GM19324 (cell line): ENCODE measurements at regions not wholly inside any gene's neighbourhood (a gene's known extent, or its start where the extent isn't known, plus 50 kb on each side); places are given as distances from the start of the nearest gene placed in this dataset.

Experiments used
- ATAC-seq: cut with Tn5 transposase; IDR thresholded peaks from one replicate; pipeline ENCODE4 v1.9.1; 2021; ENCODE audit warnings: mild to moderate bottlenecking, moderate library complexity; ENCODE audit not compliant: unreplicated experiment, low FRiP score

GRCh38 chr6:95325916-95326315 is 251.4 kb upstream of the MANEA start:
- no peak for ATAC-seq

- no peak for ATAC-seq
These were observed 249.1 kb upstream of the MANEA start for GRCh38 chr6:95328231-95328630.

GRCh38 chr6:95352064-95352795 is 225.1 kb upstream of the MANEA start:
- no peak for ATAC-seq

- ATAC-seq, result no peak
These were observed 222.8 kb upstream of the MANEA start for GRCh38 chr6:95354551-95354950.

DNA sequence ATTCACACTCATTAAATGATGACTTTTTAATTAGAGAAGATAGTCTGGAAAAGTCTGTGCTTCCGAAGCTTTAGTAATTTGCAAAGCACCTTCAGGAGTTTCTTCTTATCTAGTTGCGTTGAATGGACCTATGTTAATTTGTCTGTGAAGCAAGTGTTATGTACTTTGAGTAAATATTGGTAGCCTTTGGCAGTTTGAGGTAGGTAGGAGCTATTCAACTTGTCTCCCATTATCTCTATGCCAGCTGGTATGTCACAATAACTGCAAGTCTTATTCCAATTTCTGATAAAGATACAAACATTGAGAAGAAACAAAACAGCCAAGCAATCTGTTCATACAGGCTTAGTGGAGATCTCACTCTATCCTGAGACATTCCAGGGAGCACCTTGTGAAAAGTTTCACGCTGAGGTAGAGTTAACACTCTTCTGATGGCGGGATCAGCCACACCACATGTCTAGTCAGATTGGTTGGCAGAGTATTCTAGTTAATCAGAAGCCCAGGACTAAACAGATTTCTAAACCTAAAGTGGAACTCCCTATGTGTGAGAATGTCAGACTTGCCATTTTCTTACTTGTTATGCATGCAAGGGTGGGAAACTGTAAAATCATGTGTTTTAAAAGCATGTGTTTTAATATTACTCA is 219.8 kb upstream of the MANEA start:
- ATAC-seq, result no peak

DNA sequence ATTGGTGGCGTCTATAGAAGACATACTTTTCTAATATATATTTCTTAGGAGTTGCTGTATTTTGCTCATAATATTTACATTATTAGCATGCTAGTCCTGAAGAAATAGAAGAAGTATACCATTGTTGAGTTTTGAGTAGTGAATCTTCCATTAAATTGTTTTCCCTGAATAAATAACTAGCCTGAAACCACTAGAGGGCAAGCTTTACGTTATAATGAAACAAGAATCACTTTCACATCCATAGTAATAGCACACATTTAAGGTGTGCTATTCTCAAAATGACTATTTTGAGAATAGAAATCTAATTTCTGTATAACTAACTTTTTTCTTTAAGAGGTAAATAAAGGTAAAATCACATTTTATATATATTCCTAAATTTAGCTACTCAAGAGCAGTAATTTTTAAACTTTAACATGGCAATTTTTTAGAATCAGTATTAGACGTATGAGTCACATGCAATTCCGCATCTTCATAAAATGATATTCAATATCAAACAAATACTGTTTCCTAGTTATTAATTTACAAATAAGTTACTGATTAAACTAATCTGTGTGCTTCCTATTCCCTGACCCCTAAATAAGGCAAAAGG is 213.2 kb upstream of the MANEA start:
- ATAC-seq, result no peak

GRCh38 chr6:95365454-95365853 is 211.9 kb upstream of the MANEA start:
- no peak for ATAC-seq

GRCh38 chr6:95366414-95366813 is 210.9 kb upstream of the MANEA start:
- no peak for ATAC-seq

DNA sequence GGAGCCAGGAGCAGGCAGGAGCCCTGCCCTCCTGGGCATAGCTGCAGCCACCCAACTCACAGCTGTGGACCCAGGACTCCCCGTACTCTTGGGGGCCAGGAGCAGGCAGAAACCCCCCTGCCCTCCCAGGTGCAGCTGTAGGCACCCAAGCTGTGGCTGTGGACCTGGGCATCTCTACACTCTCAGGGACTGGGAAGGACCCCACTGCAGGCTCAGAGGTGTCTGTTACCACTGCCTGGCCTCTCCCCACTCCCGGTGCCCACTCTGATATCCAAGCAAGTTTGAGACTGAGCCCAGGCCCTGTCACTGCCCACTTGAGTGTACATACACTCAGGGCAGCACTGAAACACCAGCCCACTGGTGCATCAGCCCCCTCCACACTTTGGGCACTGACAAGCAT is 193.5 kb upstream of the MANEA start:
- ATAC-seq, result no peak

- ATAC-seq, result no peak
These were observed 192.3 kb upstream of the MANEA start for GRCh38 chr6:95384988-95385387.

DNA sequence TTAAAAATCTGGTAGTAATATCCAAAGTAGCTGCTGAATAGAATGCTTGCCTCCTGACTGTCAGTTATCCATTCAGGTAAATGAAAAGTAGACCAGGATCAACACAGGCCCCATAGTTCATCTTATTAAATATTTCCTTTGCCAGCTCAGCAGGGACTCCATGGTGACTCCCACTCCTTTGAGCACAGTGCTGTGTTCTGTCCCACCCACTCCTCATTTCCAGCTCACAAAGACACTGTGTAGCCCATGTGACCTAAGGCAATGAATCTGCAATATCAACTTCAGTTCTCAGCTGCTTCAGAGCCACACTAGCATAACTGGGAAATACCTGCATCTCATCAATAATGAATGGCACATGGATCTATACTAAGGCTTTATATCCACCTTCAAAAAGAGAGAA is 189.5 kb upstream of the MANEA start:
- ATAC-seq, result no peak

DNA sequence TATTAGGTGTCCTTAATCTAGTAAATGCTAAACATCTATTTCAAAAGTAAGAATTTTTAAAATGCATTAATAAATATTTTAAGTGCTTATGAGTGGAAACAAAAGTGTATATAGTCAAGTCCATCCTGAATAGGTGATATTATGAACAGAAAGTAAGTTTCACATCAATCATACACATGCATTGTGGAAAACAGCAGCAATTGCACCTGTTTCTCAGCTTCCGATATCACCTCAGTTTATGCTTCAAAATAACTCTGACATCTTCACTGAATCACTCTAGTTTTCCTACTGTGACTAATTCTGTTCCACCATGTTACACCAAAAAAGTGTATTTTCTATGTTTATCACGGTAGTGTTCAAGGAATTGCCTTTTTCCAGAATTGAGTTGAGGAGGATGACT is 172.6 kb upstream of the MANEA start:
- ATAC-seq, result no peak

- no peak for ATAC-seq
These were observed 169.2 kb upstream of the MANEA start for GRCh38 chr6:95408111-95408510.

DNA sequence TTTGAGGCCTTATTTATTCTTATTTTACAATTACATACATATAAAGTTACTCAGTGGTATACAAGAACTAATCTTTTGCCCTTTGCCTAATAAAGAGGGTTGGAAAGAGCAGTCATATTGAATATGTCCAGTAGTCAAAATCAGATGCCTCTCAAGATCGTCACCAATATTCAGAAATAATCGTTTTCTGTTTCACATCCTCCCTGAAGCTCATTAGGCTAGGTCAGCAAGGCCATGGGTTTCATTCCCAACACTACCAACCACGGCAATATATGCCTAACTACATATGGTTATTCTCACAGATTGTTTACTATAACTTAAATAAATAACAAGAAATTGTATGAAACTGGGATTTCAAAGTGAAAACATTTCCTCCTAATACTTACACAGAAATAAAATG is 167.2 kb upstream of the MANEA start:
- no peak for ATAC-seq

- no peak for ATAC-seq
These were observed 163.5 kb upstream of the MANEA start for GRCh38 chr6:95413789-95414188.

- ATAC-seq, result no peak
These were observed 159.5 kb upstream of the MANEA start for GRCh38 chr6:95417856-95418255.

- no peak for ATAC-seq
These were observed 156.5 kb upstream of the MANEA start for GRCh38 chr6:95420792-95421191.

GRCh38 chr6:95423331-95423730 is 154.0 kb upstream of the MANEA start:
- no peak for ATAC-seq

- ATAC-seq, result no peak
These were observed 145.6 kb upstream of the MANEA start for GRCh38 chr6:95431637-95432228.

DNA sequence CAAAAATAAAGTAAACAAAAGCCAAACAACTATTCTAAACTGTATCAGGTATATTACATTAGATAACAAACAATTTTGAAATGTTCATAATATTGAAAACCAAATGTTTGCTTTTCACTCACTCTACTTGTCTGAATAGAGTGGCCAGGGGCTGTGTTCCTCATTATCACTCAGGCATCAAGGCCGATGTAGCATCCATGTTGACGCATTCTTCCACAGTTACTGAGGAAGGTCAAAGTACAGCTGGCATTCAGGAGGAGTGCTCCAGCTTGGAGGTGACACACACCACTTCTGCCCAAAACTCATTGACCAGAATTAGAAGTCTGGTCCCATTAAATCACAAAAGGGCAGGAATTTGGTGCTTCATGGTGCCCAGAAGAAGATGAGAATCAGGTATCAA is 137.6 kb upstream of the MANEA start:
- ATAC-seq, result no peak

DNA sequence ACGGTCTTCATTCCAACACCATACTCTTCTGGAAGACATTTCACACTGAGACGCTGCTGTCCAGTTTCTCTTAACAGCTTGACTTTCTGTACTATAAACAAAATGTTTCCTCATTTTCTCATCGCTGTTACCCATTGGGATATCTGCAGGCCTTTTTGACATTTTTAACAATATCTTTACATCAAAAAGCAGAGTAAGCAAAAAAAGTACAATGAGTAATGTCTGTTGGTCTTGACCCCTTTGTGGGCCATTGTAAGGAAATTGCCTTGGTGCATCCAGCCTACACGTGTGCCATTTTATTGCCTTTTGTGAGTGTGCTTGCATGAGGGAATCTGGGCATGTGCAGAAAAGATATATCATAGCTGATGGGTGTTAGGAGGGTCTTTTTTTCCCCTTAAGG is 129.1 kb upstream of the MANEA start:
- ATAC-seq, result no peak

GRCh38 chr6:95469511-95469910 is 107.8 kb upstream of the MANEA start:
- no peak for ATAC-seq
